ENCODE measurements at regions not wholly inside any gene's neighbourhood (a gene's known extent, or its start where the extent isn't known, plus 50 kb on each side); places are given as distances from the start of the nearest gene placed in this dataset.
"Not testable (repeated sequence)": the region's sequence is repeated elsewhere in the genome, so short reads cannot be mapped to it uniquely, and the experiment has no call there.

GRCh38 chr3:72162649-72163184 lies 377.8 kb upstream of the PROK2 start:
- no peak for DNase-seq

DNA sequence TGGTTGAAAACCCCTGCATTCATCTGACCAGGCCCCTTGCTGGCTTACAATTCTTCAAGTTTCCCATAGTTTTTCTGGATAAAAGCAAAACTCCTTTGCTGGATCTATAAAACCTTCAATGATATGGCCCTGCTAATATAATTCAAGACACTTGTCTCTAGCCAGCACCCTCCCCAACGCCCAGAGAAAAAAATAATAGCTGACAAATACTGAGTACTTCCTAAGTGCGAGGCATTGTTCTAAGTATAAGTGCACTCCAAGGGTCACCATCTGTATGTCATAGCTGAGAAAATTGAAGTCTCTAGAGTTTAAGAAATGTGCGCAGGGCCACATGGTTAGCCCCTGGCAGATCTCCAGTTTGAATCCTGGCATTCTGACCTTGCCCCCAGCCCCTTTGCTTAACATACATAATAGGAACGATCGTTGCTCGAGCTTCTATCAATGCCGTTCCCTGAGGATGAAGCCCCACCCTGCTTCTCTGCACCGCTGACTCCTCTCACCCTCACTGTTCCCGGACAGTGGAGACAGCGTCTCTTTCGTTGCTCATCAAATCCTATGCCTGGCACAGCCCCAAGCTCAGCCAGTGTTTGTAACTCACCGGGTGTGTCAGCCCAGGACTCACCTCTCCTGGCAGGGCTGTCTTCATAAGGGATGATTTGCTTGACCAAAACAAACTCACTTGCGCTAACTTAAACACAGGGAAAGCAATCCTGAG lies 377.1 kb upstream of the PROK2 start:
- DNase-seq: no peak

DNA sequence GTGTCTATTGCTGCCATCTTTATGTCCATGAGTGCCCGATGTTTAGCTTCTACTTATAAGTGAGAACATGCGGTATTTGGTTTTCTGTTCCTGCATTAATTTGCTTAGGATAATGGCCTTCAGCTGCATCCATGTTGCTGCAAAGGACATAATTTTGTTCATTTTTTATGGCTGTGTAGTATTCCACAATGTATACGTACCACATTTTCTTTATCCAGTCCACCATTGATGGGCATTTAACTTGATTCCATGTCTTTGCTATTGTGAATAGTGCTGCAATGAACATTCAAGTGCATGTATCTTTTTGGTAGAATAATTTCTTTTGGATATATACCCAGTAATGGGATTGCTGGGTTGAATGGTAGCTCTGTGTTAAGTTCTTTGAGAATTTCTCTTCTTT lies 376.3 kb upstream of the PROK2 start:
- DNase-seq: not testable (repeated sequence)

GRCh38 chr3:72160351-72160750 lies 375.4 kb upstream of the PROK2 start:
- DNase-seq: no peak

DNA sequence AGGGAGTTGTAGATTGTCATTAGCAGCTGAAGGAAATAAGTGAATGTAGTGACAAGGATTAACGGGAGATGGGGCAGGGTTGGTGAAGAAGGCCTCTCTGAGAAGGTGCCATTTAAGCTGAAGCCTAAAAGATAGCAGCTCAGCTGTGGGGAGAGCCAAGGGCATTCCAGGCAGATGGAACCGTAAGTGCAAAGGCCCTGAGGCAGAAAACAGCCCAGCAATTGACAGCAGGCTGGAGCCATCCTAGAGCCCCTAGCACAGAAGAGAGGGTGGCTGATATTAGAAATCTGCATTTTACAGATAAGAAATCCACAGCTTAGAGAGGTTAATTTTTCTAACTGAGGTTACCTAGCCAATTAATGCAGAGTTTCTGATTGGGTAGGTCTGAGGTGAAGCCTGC lies 374.5 kb upstream of the PROK2 start:
- DNase-seq: no peak

GRCh38 chr3:72158639-72159326 lies 373.8 kb upstream of the PROK2 start:
- no peak for DNase-seq

GRCh38 chr3:72157748-72158638 lies 373.0 kb upstream of the PROK2 start:
- DNase-seq: no peak

DNA sequence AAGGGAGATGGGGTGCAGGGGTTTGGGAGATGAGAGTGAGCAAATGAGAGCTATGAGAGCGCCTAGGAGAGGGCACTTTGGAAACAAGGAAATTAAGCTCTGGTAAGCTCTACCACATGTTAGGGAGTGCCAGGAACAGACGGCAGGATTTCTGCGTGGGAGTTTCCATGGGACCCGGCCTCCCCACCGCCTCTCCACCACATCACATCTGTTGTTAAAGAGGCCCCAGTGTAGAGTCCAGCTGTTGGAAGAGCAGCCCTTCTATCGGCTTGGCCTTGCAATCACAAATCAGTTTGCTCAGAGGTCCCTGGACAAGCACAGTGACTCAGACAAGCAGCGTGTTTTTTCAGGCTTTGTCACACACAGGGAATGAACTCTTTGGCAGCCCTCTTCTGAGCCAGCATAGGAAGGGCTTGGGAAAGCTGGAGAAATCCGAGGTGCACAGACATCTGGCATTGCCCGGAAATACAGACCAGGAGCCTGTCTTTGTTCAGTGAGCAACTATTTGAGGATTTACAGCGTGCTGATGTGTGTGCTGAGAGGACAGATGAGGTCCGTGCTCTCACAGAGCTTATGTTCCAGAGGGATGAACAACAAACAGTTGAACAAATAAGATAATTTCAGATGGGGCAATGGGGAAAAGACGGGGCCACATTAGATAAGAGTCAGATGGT lies 370.6 kb upstream of the PROK2 start:
- no peak for DNase-seq

- no peak for DNase-seq
Observed at GRCh38 chr3:72154391-72155335, 369.7 kb upstream of the PROK2 start.

- no peak for DNase-seq
Observed at GRCh38 chr3:72153477-72154314, 368.7 kb upstream of the PROK2 start.

DNA sequence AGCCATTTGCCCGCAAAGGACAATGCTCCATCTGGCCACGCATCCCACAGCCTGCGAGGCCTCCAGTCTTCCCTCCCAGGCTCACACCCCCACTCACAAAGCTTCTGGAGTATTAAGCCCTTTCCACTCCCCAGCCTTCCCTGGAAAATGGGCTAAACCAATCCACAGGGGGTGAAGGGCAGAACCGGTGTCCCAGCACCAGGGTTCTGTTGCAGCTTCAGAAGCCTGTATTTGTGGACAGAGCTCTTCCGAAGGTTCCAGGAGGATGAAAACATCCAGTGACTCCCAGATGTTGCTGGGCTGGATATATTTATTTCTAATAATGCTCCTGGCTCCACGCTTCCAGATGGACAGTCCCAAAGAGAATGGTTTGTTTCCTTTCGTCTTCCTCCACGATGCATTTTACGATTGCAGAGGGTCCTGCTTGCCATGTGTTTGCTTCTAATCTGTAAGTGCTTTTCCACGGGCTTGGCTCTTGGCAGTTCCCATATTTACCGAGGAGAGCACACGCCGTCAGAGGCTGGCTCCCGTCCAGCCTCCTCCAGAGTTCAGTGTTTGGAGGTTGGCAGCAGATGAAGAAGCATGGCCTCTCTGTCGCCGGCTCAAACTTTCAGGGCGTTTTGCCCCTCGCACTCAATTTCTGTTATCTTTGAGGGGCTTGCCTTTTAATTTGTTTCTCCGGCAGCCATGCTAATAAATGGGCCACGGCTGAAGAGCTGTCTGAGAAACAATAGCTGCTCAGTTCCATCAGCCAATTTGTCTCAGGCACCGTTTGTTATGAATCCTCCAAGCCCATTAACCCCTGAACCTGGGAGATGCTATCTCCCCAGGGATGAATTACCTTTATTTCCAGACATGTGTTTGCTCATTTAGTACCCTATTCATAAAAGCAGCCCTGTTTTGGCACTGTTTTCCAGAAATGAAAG lies 367.9 kb upstream of the PROK2 start:
- no peak for DNase-seq

DNA sequence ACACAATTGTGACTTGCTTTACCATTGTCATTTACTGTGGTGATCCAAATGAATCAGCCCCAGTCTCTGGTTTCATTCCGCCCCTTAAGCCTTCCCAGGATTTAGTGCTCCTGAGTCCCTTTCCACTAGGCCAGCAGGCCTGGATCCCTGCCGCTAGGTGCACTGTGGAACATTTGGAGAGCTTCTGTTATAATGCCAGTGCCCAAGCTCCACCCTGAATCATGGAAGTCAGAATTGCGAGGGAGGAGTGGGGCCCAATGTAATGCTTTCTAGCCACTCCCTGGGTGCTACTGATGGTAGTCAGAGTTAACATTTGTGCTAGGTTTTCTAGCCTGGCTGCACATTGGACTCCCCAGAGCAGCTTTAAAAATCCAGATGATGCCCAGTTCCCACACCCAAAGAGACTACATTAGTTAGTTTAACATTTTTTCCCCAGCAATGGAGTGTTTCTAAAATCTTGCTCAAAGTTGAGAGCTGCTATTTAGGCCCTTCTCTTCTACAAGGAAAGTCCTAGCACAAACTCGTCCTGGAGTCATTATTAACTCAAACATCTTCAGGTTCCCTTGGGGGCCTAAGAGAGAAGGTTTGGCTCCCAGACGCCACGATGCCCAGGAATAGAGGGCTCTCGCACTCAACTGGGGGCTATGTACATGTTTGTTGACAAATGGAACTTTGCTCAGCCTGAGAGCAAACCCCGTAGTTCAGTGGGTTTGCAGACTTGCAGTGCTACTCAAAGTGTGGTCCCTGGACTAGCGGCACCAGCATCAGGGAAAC lies 366.7 kb upstream of the PROK2 start:
- no peak for DNase-seq

GRCh38 chr3:72150634-72151412 lies 365.9 kb upstream of the PROK2 start:
- DNase-seq: no peak

DNA sequence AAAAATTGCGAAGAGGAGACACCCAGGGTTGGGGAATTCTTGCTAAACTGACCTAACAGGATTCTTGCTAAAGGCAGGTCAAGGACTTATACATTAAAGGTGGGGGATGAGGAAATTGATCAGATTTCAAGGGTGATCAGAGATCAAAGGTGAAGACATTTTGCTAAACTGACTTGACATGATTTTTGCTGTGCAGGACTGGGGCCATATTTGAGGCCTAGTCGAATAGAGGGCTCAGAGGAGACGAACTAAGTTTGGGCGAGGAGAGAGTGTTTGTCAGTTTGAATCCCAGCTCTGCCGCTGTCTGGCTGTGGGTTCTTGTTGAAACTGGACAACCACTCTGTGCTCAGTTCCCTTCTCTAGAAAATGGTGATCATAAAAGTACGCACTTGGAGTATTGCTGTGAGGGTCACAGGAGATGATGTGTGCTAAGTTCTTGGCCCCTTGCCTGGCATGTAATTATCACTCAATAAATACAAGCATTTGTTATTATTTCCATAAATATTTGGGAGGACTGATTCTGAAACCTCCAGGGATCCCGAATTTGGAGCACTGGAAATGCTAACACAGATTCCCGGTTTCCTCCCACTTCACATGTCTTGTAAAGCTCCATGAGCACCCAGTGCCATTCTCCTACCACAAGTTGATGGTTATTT lies 364.8 kb upstream of the PROK2 start:
- DNase-seq: no peak

- DNase-seq: no peak
Observed at GRCh38 chr3:72147600-72147999, 362.7 kb upstream of the PROK2 start.

GRCh38 chr3:72145506-72146380 lies 360.8 kb upstream of the PROK2 start:
- DNase-seq: no peak
